ENCODE measurements at regions not wholly inside any gene's neighbourhood (a gene's known extent, or its start where the extent isn't known, plus 50 kb on each side); places are given as distances from the start of the nearest gene placed in this dataset.

DNA sequence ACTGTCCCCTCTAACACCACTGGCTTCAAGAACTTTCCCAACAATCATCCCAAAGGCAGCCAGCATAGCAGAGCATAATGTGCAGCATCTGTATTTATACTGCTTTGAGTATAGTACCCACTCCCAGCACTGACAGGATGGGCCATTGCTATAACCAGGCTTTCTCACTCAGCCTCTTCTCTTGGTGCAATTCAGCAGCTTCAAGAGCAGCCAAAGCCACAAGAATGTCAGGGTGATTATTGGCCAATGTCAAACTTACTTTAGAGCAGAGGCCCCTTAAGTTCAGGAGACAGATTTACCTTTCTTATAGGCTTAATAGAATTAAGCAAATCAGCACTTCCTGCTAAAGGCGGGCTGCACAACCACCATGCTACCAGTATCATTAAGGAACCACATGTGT lies 232.4 kb upstream of the RSPO3 start:
- CTCF ChIA-PET: no interaction called here
- H3K4me3 ChIP-seq (ENCODE audit: low read depth, low read length): no peak overlapping the region
- H3K4me1 ChIP-seq (ENCODE audit: control insufficient read depth, insufficient read depth, low read length): peaks cover 2% of the 10 kb centered on the region
- H3K36me3 ChIP-seq (ENCODE audit: control insufficient read depth in 2 of 2, insufficient read depth in 1 of 2, low read length in 2 of 2): no peaks in the 10 kb centered on the region
- POLR2A ChIA-PET: no interaction called here
- H3K9me3 ChIP-seq (ENCODE audit: control insufficient read depth, insufficient read depth, low read depth, low read length): no peaks in the 10 kb centered on the region
- TF ChIP-seq, protein P1, sequence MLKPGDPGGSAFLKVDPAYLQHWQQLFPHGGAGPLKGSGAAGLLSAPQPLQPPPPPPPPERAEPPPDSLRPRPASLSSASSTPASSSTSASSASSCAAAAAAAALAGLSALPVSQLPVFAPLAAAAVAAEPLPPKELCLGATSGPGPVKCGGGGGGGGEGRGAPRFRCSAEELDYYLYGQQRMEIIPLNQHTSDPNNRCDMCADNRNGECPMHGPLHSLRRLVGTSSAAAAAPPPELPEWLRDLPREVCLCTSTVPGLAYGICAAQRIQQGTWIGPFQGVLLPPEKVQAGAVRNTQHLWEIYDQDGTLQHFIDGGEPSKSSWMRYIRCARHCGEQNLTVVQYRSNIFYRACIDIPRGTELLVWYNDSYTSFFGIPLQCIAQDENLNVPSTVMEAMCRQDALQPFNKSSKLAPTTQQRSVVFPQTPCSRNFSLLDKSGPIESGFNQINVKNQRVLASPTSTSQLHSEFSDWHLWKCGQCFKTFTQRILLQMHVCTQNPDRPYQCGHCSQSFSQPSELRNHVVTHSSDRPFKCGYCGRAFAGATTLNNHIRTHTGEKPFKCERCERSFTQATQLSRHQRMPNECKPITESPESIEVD (tag by site-specific recombination; IDR thresholded peaks at IDR 0.05): no peak
- TF ChIP-seq ZNF555 (tag by site-specific recombination; conservative IDR thresholded peaks at IDR 0.05) (no peak), ZNF629 (tag by site-specific recombination; IDR thresholded peaks at IDR 0.05) (no peak), ZNF394 (tag by site-specific recombination; IDR thresholded peaks at IDR 0.05; ENCODE audit: borderline replicate concordance) (no peak)
- H3K27ac ChIP-seq (ENCODE audit: extremely low read depth, low read depth, low read length): no peak overlapping the region

DNA sequence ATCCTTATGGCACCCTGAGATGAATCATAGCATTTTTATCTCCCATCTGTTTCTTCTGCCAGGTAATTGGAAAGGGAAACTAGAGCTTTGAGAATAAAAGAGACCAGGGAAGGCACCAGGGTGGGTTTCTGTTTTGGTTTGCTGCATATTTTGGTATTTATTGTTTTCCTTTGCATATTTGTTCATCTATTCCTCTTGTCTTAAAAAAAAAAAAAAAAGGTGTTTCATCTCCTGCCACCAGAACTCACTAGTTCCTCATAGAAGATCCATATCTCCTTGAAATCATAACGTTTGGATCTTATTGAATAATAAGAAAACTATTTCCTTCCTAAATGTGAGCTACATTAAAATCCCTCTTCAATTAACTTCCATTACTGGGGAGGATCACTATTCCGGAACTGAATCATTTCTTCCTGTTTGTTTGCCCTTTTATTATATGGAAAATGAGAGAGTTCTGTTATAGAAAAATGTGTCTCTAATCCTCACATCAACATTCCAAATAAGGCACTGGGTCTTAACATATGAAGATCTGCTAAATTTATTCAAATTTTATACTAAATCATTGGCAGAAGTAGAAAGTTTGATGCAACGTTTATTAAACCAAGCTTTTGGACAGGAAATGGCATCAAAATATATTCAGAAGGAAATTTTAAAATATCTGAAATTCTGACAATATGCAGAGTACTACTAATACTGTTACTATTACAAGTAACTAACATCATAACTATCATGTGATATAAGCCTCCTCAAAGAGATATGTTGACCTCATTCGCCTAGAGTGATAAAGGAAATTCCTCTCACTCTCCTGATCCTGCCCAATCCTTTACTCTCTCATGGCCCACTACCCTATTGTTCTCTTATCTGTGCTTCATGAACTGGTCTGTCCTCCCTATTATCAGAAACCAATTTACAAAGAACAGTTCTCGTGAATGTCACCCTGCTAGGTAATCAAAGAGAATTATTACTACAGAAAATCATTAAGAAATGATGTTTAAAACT lies 229.4 kb upstream of the RSPO3 start:
- CTCF ChIA-PET: interaction anchor here (0.6 to 1.2 kb wide), 3 partner anchors 256 to 529 kb away, joined by 3 to 5 read pairs (median 3); no protein-coding TSS in a partner anchor
- H3K4me1 ChIP-seq (ENCODE audit: control insufficient read depth, insufficient read depth, low read length): peaks cover 2% of the 10 kb centered on the region; the same call in 1 of the 2 replicates
- POLR2A ChIA-PET: no interaction called here
- H3K4me3 ChIP-seq (ENCODE audit: low read depth, low read length): no peak overlapping the region
- no peak for TF ChIP-seq ZNF585B (tag by site-specific recombination; IDR thresholded peaks at IDR 0.05)
- TF ChIP-seq, protein P2, sequence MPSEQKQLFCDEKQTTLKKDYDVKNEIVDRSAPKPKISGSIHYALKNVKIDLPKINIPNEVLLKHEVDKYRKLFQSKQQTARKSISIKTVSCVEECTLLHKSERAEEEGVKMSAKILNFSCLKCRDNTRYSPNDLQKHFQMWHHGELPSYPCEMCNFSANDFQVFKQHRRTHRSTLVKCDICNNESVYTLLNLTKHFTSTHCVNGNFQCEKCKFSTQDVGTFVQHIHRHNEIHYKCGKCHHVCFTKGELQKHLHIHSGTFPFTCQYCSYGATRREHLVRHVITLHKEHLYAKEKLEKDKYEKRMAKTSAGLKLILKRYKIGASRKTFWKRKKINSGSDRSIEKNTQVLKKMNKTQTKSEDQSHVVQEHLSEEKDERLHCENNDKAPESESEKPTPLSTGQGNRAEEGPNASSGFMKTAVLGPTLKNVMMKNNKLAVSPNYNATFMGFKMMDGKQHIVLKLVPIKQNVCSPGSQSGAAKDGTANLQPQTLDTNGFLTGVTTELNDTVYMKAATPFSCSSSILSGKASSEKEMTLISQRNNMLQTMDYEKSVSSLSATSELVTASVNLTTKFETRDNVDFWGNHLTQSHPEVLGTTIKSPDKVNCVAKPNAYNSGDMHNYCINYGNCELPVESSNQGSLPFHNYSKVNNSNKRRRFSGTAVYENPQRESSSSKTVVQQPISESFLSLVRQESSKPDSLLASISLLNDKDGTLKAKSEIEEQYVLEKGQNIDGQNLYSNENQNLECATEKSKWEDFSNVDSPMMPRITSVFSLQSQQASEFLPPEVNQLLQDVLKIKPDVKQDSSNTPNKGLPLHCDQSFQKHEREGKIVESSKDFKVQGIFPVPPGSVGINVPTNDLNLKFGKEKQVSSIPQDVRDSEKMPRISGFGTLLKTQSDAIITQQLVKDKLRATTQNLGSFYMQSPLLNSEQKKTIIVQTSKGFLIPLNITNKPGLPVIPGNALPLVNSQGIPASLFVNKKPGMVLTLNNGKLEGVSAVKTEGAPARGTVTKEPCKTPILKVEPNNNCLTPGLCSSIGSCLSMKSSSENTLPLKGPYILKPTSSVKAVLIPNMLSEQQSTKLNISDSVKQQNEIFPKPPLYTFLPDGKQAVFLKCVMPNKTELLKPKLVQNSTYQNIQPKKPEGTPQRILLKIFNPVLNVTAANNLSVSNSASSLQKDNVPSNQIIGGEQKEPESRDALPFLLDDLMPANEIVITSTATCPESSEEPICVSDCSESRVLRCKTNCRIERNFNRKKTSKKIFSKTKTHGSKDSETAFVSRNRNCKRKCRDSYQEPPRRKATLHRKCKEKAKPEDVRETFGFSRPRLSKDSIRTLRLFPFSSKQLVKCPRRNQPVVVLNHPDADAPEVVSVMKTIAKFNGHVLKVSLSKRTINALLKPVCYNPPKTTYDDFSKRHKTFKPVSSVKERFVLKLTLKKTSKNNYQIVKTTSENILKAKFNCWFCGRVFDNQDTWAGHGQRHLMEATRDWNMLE (tag by site-specific recombination; conservative IDR thresholded peaks at IDR 0.05; ENCODE audit: low read depth): no peak
- no peak for TF ChIP-seq HOXC10 (CRISPR knock-in tag; IDR thresholded peaks at IDR 0.05)
- no peak for TF ChIP-seq ZSCAN30 (tag by site-specific recombination; IDR thresholded peaks at IDR 0.05)
- no peak for TF ChIP-seq OSR2 (tag by site-specific recombination; IDR thresholded peaks at IDR 0.05)
- TF ChIP-seq ZNF155 (tag by site-specific recombination; IDR thresholded peaks at IDR 0.05): no peak
- no peak for TF ChIP-seq ZNF621 (tag by site-specific recombination; IDR thresholded peaks at IDR 0.05)
- TF ChIP-seq ZNF2 (tag by site-specific recombination; IDR thresholded peaks at IDR 0.05): no peak
- TF ChIP-seq ZNF521 (tag by site-specific recombination; IDR thresholded peaks at IDR 0.05): no peak
- TF ChIP-seq, protein P3, sequence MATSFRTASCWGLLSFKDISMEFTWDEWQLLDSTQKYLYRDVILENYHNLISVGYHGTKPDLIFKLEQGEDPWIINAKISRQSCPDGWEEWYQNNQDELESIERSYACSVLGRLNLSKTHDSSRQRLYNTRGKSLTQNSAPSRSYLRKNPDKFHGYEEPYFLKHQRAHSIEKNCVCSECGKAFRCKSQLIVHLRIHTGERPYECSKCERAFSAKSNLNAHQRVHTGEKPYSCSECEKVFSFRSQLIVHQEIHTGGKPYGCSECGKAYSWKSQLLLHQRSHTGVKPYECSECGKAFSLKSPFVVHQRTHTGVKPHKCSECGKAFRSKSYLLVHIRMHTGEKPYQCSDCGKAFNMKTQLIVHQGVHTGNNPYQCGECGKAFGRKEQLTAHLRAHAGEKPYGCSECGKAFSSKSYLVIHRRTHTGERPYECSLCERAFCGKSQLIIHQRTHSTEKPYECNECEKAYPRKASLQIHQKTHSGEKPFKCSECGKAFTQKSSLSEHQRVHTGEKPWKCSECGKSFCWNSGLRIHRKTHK (tag by site-specific recombination; IDR thresholded peaks at IDR 0.05): no peak
- TF ChIP-seq ZNF600 (tag by site-specific recombination; IDR thresholded peaks at IDR 0.05): no peak
- TF ChIP-seq, protein P4, sequence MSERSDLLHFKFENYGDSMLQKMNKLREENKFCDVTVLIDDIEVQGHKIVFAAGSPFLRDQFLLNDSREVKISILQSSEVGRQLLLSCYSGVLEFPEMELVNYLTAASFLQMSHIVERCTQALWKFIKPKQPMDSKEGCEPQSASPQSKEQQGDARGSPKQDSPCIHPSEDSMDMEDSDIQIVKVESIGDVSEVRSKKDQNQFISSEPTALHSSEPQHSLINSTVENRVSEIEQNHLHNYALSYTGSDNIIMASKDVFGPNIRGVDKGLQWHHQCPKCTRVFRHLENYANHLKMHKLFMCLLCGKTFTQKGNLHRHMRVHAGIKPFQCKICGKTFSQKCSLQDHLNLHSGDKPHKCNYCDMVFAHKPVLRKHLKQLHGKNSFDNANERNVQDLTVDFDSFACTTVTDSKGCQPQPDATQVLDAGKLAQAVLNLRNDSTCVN (tag by site-specific recombination; optimal IDR thresholded peaks at IDR 0.05): no peak
- TF ChIP-seq ZBTB20 (tag by site-specific recombination; IDR thresholded peaks at IDR 0.05): no peak
- no peak for TF ChIP-seq ZNF202 (tag by site-specific recombination; IDR thresholded peaks at IDR 0.05; ENCODE audit: borderline replicate concordance)
- no peak for TF ChIP-seq ZBTB7A (tag by site-specific recombination; IDR thresholded peaks at IDR 0.05; ENCODE audit: low read depth)
- TF ChIP-seq SALL2 (tag by site-specific recombination; IDR thresholded peaks at IDR 0.05; ENCODE audit: borderline replicate concordance): no peak
- TF ChIP-seq ZNF529 (tag by site-specific recombination; IDR thresholded peaks at IDR 0.05; ENCODE audit: insufficient replicate concordance): no peak
- no peak for TF ChIP-seq ZNF140 (tag by site-specific recombination; IDR thresholded peaks at IDR 0.05)
- TF ChIP-seq, protein P5, sequence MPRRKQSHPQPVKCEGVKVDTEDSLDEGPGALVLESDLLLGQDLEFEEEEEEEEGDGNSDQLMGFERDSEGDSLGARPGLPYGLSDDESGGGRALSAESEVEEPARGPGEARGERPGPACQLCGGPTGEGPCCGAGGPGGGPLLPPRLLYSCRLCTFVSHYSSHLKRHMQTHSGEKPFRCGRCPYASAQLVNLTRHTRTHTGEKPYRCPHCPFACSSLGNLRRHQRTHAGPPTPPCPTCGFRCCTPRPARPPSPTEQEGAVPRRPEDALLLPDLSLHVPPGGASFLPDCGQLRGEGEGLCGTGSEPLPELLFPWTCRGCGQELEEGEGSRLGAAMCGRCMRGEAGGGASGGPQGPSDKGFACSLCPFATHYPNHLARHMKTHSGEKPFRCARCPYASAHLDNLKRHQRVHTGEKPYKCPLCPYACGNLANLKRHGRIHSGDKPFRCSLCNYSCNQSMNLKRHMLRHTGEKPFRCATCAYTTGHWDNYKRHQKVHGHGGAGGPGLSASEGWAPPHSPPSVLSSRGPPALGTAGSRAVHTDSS (tag by site-specific recombination; IDR thresholded peaks at IDR 0.05): no peak
- no peaks in the 10 kb centered on the region for H3K36me3 ChIP-seq (ENCODE audit: control insufficient read depth in 2 of 2, insufficient read depth in 1 of 2, low read length in 2 of 2)
- H3K27ac ChIP-seq (ENCODE audit: extremely low read depth, low read depth, low read length): no peak overlapping the region
- H3K9me3 ChIP-seq (ENCODE audit: control insufficient read depth, insufficient read depth, low read depth, low read length): no peaks in the 10 kb centered on the region

Measured in HEK293 (cell line).